Activated naive CD8-positive, alpha-beta T cell treated with anti-CD3 and anti-CD28 coated beads, Interleukin-2, amount 50 U/mL, for 24 hours (primary cell): ENCODE measurements at regions not wholly inside any gene's neighbourhood (a gene's known extent, or its start where the extent isn't known, plus 50 kb on each side); places are given as distances from the start of the nearest gene placed in this dataset.
"Not testable (repeated sequence)": the region's sequence is repeated elsewhere in the genome, so short reads cannot be mapped to it uniquely, and the experiment has no call there.

Experiments used
- ATAC-seq: fragments of 150-1000 bp; cut with Tn5 transposase; one replicate; pipeline ENCODE4 v1.10.0; 2021
- DNase-seq: peaks from one replicate; pipeline ENCODE4 v3.0.0; 2021
- H3K27ac Mint-ChIP-seq: one replicate; pipeline ENCODE4 v1.8.0; 2021; ENCODE audit warnings: mild to moderate bottlenecking, mixed read lengths
- H3K27me3 Mint-ChIP-seq: one replicate; pipeline ENCODE4 v1.8.0; 2021; ENCODE audit warnings: mixed read lengths
- H3K36me3 Mint-ChIP-seq: one replicate; pipeline ENCODE4 v1.8.0; 2021; ENCODE audit warnings: low read depth, mixed read lengths
- H3K4me1 Mint-ChIP-seq: one replicate; pipeline ENCODE4 v1.8.0; 2021; ENCODE audit warnings: mixed read lengths
- H3K4me3 Mint-ChIP-seq: one replicate; pipeline ENCODE4 v1.8.0; 2021; ENCODE audit warnings: mild to moderate bottlenecking, moderate library complexity, mixed read lengths
- H3K9me3 Mint-ChIP-seq: one replicate; pipeline ENCODE4 v1.8.0; 2021; ENCODE audit warnings: mixed read lengths

DNA sequence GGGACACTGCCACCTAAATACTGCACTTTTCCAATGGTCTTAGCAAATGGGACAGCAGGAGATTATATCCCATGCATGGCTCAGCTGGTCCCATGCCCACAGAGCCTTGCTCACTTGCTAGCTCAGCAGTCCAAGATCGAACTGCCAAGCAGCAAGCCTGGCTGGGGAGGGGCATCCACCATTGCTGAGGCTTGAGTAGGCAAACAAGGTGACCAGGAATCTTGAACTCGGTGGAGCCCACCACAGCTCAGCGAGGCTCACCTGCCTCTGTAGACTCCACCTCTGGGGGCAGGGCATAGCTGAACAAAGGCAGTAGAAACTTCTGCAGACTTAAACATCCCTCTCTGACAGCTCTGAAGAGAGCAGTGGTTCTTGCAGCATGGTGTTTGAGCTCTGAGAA, 370.8 kb upstream of the MGAT4C start:
- no peak for ATAC-seq
- peaks cover 32% of the 10 kb centered on the region for H3K9me3 Mint-ChIP-seq
- no peak overlapping the region for H3K27ac Mint-ChIP-seq
- no peaks in the 10 kb centered on the region for H3K36me3 Mint-ChIP-seq
- no peaks in the 10 kb centered on the region for H3K4me1 Mint-ChIP-seq
- no peak for DNase-seq
- no peaks in the 10 kb centered on the region for H3K27me3 Mint-ChIP-seq
- no peak overlapping the region for H3K4me3 Mint-ChIP-seq

DNA sequence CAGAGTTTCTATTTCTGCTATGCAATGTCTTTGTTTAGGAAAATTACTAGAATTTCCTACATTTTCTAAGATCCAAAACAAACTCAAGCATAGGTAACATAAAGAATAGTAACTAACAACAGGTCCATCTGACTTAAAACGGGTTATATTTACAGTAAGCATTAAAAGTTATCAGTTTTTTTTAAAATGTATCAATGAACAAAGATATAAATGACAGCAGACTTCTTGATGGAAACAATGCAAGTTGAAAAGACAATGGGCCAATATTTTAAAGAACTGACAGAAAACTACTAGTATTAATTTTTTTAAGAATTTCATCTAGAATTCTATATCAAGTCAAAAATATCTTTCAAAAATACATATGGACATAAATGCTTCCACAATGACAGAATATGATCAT, 367.1 kb upstream of the MGAT4C start:
- Mint-ChIP-seq H3K27me3 (no peaks in the 10 kb centered on the region), H3K36me3 (no peaks in the 10 kb centered on the region), H3K4me3 (no peak overlapping the region), H3K27ac (no peak overlapping the region), H3K4me1 (no peaks in the 10 kb centered on the region), H3K9me3 (peaks cover 22% of the 10 kb centered on the region)
- no peak for DNase-seq
- no peak for ATAC-seq

DNA sequence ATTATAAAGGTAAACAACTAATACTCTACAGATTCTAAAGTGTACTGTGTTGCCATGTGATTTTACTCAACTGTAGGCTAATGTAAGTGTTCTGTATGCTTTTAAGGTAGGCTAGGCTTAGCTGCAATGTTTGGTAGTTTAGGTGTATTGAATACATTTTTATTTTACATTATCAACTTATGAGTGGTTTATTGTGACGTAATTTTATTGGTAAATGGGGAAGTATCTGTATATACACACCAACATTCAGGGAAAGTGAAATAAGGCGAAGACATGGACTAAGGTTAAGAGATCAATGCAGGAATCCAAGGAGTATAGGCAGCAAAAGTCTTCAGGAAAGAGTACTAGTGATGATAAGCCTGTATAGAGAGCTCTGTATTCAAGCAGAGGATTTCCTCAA, 365.8 kb upstream of the MGAT4C start:
- H3K9me3 Mint-ChIP-seq: peaks cover 19% of the 10 kb centered on the region
- no peaks in the 10 kb centered on the region for H3K36me3 Mint-ChIP-seq
- DNase-seq (no peak), ATAC-seq (no peak)
- no peak overlapping the region for H3K27ac Mint-ChIP-seq
- no peak overlapping the region for H3K4me3 Mint-ChIP-seq
- no peaks in the 10 kb centered on the region for H3K4me1 Mint-ChIP-seq
- H3K27me3 Mint-ChIP-seq: no peaks in the 10 kb centered on the region

DNA sequence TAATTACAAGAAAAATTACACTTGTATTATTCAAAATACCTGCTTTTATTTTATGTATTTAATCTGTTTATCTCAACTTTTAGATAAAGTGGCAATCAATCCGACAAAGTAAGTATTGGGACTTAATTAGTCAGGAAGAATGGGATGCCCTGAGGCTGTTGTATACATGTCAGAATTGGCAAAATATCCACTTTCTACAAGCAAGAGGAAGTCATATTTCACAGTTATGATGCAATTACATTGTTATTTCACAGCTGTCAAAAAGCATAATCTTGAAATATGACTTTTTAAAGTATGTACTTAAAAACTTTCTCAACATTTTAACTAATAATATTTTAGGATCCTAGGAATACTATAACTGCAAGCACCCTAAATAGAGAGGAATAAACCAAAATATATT, 357.1 kb upstream of the MGAT4C start:
- no peak overlapping the region for H3K27ac Mint-ChIP-seq
- no peaks in the 10 kb centered on the region for H3K4me1 Mint-ChIP-seq
- no peaks in the 10 kb centered on the region for H3K27me3 Mint-ChIP-seq
- DNase-seq: no peak
- ATAC-seq: no peak
- no peaks in the 10 kb centered on the region for H3K36me3 Mint-ChIP-seq
- H3K9me3 Mint-ChIP-seq: peaks cover 5% of the 10 kb centered on the region
- no peak overlapping the region for H3K4me3 Mint-ChIP-seq

- no peak overlapping the region for H3K27ac Mint-ChIP-seq
- H3K27me3 Mint-ChIP-seq: no peaks in the 10 kb centered on the region
- no peaks in the 10 kb centered on the region for H3K4me1 Mint-ChIP-seq
- H3K9me3 Mint-ChIP-seq: no peaks in the 10 kb centered on the region
- no peak overlapping the region for H3K4me3 Mint-ChIP-seq
- DNase-seq (no peak), ATAC-seq (no peak)
- H3K36me3 Mint-ChIP-seq: no peaks in the 10 kb centered on the region
Observed at GRCh38 chr12:86608638-86609037, 352.4 kb upstream of the MGAT4C start.

- no peaks in the 10 kb centered on the region for H3K36me3 Mint-ChIP-seq
- no peaks in the 10 kb centered on the region for H3K4me1 Mint-ChIP-seq
- no peak for ATAC-seq
- no peaks in the 10 kb centered on the region for H3K27me3 Mint-ChIP-seq
- no peak overlapping the region for H3K4me3 Mint-ChIP-seq
- H3K9me3 Mint-ChIP-seq: no peaks in the 10 kb centered on the region
- no peak overlapping the region for H3K27ac Mint-ChIP-seq
- no peak for DNase-seq
Observed at GRCh38 chr12:86601550-86602308, 345.5 kb upstream of the MGAT4C start.

GRCh38 chr12:86600664-86601231, 344.6 kb upstream of the MGAT4C start:
- no peak overlapping the region for H3K27ac Mint-ChIP-seq
- no peak overlapping the region for H3K4me3 Mint-ChIP-seq
- H3K4me1 Mint-ChIP-seq: no peaks in the 10 kb centered on the region
- ATAC-seq (no peak), DNase-seq (no peak)
- no peaks in the 10 kb centered on the region for H3K9me3 Mint-ChIP-seq
- H3K27me3 Mint-ChIP-seq: no peaks in the 10 kb centered on the region
- H3K36me3 Mint-ChIP-seq: no peaks in the 10 kb centered on the region

DNA sequence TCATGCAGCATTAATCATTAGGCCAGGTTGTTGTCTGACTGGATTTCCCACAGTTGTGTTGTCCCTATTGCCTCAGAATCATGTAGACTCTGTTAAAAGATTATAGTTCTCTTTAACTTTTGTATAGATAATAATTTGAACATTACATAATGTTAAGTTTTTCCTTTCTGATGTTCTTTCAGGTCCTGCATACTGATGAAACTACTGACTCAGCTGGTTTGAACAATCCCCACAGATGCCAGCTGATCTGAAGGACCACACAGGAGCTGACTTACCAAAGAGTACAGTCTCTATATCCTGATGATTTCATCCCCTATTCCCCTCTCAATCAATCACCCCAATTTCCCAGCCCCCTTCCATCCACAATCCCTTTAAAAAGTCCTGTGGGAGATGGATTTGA, 341.2 kb upstream of the MGAT4C start:
- Mint-ChIP-seq H3K4me1 (no peaks in the 10 kb centered on the region), H3K27me3 (no peaks in the 10 kb centered on the region), H3K9me3 (peaks cover 3% of the 10 kb centered on the region), H3K36me3 (no peaks in the 10 kb centered on the region), H3K27ac (no peak overlapping the region), H3K4me3 (no peak overlapping the region)
- no peak for DNase-seq
- ATAC-seq: no peak

GRCh38 chr12:86590296-86590695, 334.1 kb upstream of the MGAT4C start:
- no peaks in the 10 kb centered on the region for H3K4me1 Mint-ChIP-seq
- H3K27me3 Mint-ChIP-seq: no peaks in the 10 kb centered on the region
- no peak overlapping the region for H3K27ac Mint-ChIP-seq
- no peak overlapping the region for H3K4me3 Mint-ChIP-seq
- no peaks in the 10 kb centered on the region for H3K36me3 Mint-ChIP-seq
- H3K9me3 Mint-ChIP-seq: peaks cover 3% of the 10 kb centered on the region
- no peak for ATAC-seq
- DNase-seq: no peak

DNA sequence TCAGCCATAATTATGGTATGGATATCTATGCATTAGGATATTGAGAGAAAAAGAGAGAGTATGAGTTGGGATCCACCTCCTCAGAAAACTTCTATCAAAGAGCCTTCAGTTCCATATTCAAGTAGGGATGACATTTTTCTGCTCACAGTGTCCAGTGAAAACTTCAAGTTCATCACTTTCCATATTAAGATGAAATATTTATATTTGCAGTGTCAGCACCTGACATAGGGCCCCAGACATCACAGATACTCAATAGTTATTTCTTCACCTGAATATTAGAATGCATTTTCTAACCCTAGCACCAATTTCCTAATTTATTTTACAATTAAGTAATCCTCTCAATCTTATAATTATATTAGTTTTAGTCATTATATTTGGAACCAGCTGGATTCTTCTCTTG, 318.0 kb upstream of the MGAT4C start:
- Mint-ChIP-seq H3K36me3 (no peaks in the 10 kb centered on the region), H3K27ac (no peak overlapping the region), H3K27me3 (no peaks in the 10 kb centered on the region), H3K4me3 (no peak overlapping the region), H3K4me1 (no peaks in the 10 kb centered on the region), H3K9me3 (peaks cover 9% of the 10 kb centered on the region)
- no peak for DNase-seq
- no peak for ATAC-seq

GRCh38 chr12:86572455-86572854, 316.3 kb upstream of the MGAT4C start:
- DNase-seq (no peak), ATAC-seq (no peak)
- Mint-ChIP-seq H3K4me3 (no peak overlapping the region), H3K4me1 (no peaks in the 10 kb centered on the region), H3K27me3 (no peaks in the 10 kb centered on the region), H3K27ac (no peak overlapping the region), H3K9me3 (peaks cover 3% of the 10 kb centered on the region), H3K36me3 (no peaks in the 10 kb centered on the region)

DNA sequence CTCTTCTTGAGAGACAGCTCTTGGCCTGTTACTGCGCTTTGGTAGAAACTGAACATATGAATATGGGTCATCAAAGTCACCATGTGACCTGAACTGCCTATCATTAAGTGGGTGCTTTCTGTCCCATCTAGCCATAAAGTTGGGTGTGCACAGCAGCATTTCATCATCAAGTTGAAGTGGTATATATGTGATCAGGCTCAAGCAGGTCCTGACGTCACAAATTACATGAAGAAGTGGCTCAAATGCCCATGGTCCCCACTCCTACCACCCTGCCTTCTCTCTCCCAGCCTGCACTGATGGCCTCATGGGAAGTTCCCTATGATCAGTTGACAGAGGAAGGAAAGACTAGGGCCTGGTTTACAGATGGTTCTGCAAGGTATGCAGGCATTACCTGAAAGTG, 308.8 kb upstream of the MGAT4C start:
- no peak overlapping the region for H3K27ac Mint-ChIP-seq
- H3K27me3 Mint-ChIP-seq: no peaks in the 10 kb centered on the region
- H3K36me3 Mint-ChIP-seq: no peaks in the 10 kb centered on the region
- H3K9me3 Mint-ChIP-seq: peaks cover 29% of the 10 kb centered on the region
- H3K4me1 Mint-ChIP-seq: no peaks in the 10 kb centered on the region
- DNase-seq (no peak), ATAC-seq (no peak)
- no peak overlapping the region for H3K4me3 Mint-ChIP-seq

DNA sequence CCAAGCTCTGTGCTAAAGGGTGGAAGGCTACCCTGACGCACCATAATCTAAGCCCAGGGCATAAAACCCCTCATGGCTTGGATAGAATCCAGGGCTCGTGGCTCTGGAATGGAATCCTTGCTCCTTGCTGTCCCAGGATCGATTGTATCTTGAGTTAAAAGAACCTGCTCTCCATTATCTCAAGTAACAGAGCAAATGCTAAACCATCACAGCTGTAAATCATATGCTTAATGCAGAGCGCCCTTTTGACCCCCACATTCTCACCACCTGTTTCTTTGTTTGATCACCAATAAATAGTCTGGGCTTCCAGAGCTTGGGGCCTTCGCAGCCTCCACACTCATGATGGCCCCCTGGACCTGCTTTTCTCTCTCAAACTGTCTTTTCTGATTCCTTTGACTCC, 299.3 kb upstream of the MGAT4C start:
- not testable (repeated sequence) for H3K36me3 Mint-ChIP-seq, DNase-seq, H3K27ac Mint-ChIP-seq, H3K27me3 Mint-ChIP-seq, H3K4me3 Mint-ChIP-seq, ATAC-seq, H3K4me1 Mint-ChIP-seq
- H3K9me3 Mint-ChIP-seq: peaks cover 22% of the 10 kb centered on the region

- H3K27ac Mint-ChIP-seq: no peak overlapping the region
- H3K27me3 Mint-ChIP-seq: no peaks in the 10 kb centered on the region
- H3K9me3 Mint-ChIP-seq: no peaks in the 10 kb centered on the region
- no peaks in the 10 kb centered on the region for H3K36me3 Mint-ChIP-seq
- H3K4me1 Mint-ChIP-seq: no peaks in the 10 kb centered on the region
- ATAC-seq (peak; percentile 24), DNase-seq (no peak)
- no peak overlapping the region for H3K4me3 Mint-ChIP-seq
Observed at GRCh38 chr12:86551146-86551571, 295.0 kb upstream of the MGAT4C start.

- no peak for DNase-seq
- no peaks in the 10 kb centered on the region for H3K4me1 Mint-ChIP-seq
- no peak overlapping the region for H3K4me3 Mint-ChIP-seq
- H3K27ac Mint-ChIP-seq: no peak overlapping the region
- ATAC-seq: peak; percentile 24
- H3K36me3 Mint-ChIP-seq: no peaks in the 10 kb centered on the region
- no peaks in the 10 kb centered on the region for H3K9me3 Mint-ChIP-seq
- no peaks in the 10 kb centered on the region for H3K27me3 Mint-ChIP-seq
Observed at GRCh38 chr12:86550218-86551145, 294.3 kb upstream of the MGAT4C start.
